Heart left ventricle (tissue), 16 donors: ENCODE measurements at regions not wholly inside any gene's neighbourhood (a gene's known extent, or its start where the extent isn't known, plus 50 kb on each side); places are given as distances from the start of the nearest gene placed in this dataset.

Source experiments
- ATAC-seq, 4 donors: fragments of 200-7000 bp; cut with Tn5 transposase; one replicate each; pipeline ENCODE4 v1.9.1; 2020 to 2022; ENCODE audit warnings: moderate library complexity in 4 of 4, mild to moderate bottlenecking in 3 of 4, moderate number of reproducible peaks in 1 of 4
- DNase-seq, 5 donors: peaks; one replicate each; pipeline ENCODE4 v3.0.0-alpha.2; 2020
- H3K27ac ChIP-seq, 12 donors: fragments of 200-600 bp; sonication (generic) in 4 of 12; one replicate each; pipeline versions ENCODE4 v1.5.0 to v1.8.0; 2016 to 2022; ENCODE audit warnings: mild to moderate bottlenecking in 2 of 12
- H3K27me3 ChIP-seq, 9 donors: fragments of 200-600 bp; sonication (generic) in 2 of 9; one replicate each; pipeline versions ENCODE4 v1.5.1 to v1.8.0; 2016 to 2022; ENCODE audit warnings: mild to moderate bottlenecking in 3 of 9
- H3K36me3 ChIP-seq, 9 donors: fragments of 200-600 bp; sonication (generic) in 2 of 9; one replicate each; pipeline versions ENCODE4 v1.5.0 to v1.8.0; 2018 to 2022; ENCODE audit warnings: mild to moderate bottlenecking in 2 of 9
- H3K4me1 ChIP-seq, 12 donors: fragments of 200-600 bp; sonication (generic) in 4 of 12; one replicate each; pipeline versions ENCODE4 v1.5.0 to v1.8.0; 2016 to 2022; ENCODE audit warnings: mild to moderate bottlenecking in 3 of 12
- H3K4me3 ChIP-seq, 12 donors: fragments of 200-600 bp; sonication (generic) in 4 of 12; one replicate each; pipeline versions ENCODE4 v1.5.0 to v1.8.0; 2017 to 2022; ENCODE audit warnings: mild to moderate bottlenecking in 9 of 12, moderate library complexity in 4 of 12
- H3K9me3 ChIP-seq, 12 donors: fragments of 200-600 bp; sonication (generic) in 4 of 12; one replicate each; pipeline versions ENCODE4 v1.5.0 to v1.8.0; 2016 to 2022; ENCODE audit warnings: mild to moderate bottlenecking in 1 of 12
- POLR2A ChIP-seq, 2 donors: fragments of 450-650 bp; IDR thresholded peaks; one replicate each; pipeline ENCODE4 v1.6.1; 2017; ENCODE audit warnings: antibody characterized with exemption in 2 of 2, mild to moderate bottlenecking in 2 of 2, moderate library complexity in 2 of 2
- WGBS, 4 donors: extraction: QIAGEN DNeasy Blood & Tissue Kit in 2 of 4; methylation state at CpG; one replicate each; pipeline versions ENCODE4 v1.1.5 to v1.1.7; 2013 to 2018; 5-methylcytosine and 5-hydroxymethylcytosine counted together
- intact Hi-C, 10 donors: fragments of 100-400 bp; cut with DNase I; formaldehyde crosslinking; loops; one replicate each; pipeline versions ENCODE4 v1.11.1 to v1.14.2; 2022
- TF ChIP-seq, protein P1 (sequence below), 12 donors: fragments of 200-600 bp; sonication (generic) in 4 of 12; IDR thresholded peaks; one replicate each; pipeline versions ENCODE4 v1.5.0 to v1.8.0; 2018 to 2022; ENCODE audit warnings: antibody characterized with exemption in 12 of 12, mild to moderate bottlenecking in 5 of 12
- donor health status: ischemic (EF 13 %, LVEDD 7.1; RV severe dilation, severe dysfunction).
- donor health status: healthy with polysubstance abuse.
- donor health status: DM: no; HTN: yes; CAD: no.
- donor health status: DM: no; HTN: no; CAD: no.
- donor health status: ischemic (EF 25% LVEDD 6.9; RV normal size, moderate dysfunction).
- donor health status: ischemic (EF 25% LVEDD 5.7; RV mildly dilated, moderate dysfunction).
- donor health status: healthy.
- donor health status: DM: yes; HTN: yes; CAD: no.
- donor health status: ischemic (EF 35%, LVEDD 5.7; RV mildly dilated, moderate dysfunction).
- donor health status: nonischemic (EF 11% LVEDD 7.7; RV severe dilation, severe dysfunction).
- donor health status: DM: yes; HTN: yes; CAD: no.
- donor health status: PGD.
- donor health status: ischemic (EF 29% LVEDD 5.4; RV normal size, mild dysfunction).
- donor health status: nonischemic (EF 23%, LVEDD 6.1; RV moderate dilation, normal function).

DNA sequence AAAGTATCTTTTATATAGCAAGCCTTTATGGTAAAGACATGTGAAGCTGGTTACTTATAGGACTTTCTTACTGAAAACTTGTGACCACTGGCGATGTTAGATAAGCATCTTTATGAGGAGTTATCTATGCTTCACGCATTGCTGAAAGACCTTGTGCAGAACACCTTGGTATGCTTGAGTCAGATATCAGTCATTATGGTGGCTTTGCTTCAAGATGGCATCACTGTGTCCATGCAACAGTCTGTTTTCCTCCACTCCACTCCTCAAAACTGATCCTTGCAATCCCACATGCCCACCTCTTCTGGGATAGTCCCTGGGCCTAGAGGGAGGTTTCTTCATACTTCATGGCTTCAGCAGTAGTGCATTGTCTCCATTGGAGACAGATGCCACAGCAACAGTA, 656.3 kb downstream of the ZNF385D start:
- TF ChIP-seq POLR2A (IDR thresholded peaks at IDR 0.05) = no peak
- TF ChIP-seq, protein P1, sequence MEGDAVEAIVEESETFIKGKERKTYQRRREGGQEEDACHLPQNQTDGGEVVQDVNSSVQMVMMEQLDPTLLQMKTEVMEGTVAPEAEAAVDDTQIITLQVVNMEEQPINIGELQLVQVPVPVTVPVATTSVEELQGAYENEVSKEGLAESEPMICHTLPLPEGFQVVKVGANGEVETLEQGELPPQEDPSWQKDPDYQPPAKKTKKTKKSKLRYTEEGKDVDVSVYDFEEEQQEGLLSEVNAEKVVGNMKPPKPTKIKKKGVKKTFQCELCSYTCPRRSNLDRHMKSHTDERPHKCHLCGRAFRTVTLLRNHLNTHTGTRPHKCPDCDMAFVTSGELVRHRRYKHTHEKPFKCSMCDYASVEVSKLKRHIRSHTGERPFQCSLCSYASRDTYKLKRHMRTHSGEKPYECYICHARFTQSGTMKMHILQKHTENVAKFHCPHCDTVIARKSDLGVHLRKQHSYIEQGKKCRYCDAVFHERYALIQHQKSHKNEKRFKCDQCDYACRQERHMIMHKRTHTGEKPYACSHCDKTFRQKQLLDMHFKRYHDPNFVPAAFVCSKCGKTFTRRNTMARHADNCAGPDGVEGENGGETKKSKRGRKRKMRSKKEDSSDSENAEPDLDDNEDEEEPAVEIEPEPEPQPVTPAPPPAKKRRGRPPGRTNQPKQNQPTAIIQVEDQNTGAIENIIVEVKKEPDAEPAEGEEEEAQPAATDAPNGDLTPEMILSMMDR (IDR thresholded peaks at IDR 0.05) = no peak
- intact Hi-C loops = no loop called here
- no peak for DNase-seq
- Histone ChIP-seq H3K4me1 (no peaks in the 10 kb centered on the region), H3K4me3 (no peak overlapping the region), H3K27ac (no peak overlapping the region), H3K27me3 (no peaks in the 10 kb centered on the region), H3K36me3 (no peaks in the 10 kb centered on the region), H3K9me3 (no peaks in the 10 kb centered on the region)
- ATAC-seq = no peak
- 84 to 96% (median 91%) methylated on average over 2 of the region's 2 CpGs for WGBS, 4 donors

DNA sequence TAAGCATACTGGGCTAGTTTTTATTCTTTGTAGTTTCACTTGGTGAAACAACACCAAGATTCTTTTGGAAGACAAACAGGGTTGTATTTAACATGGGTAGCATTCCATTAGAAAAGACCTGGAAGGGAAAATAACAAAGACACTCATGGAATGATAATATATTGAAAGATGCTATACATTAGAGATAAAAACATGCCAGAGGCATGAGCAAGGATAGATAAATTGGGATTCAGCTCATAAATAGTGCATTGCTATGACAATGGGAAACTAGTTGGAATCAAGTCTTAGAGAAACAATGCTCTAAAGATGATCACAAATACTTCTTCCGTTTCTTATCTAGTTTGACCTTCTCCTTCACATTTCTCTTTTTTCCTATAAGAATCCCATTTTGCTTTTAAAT, 677.4 kb downstream of the ZNF385D start:
- intact Hi-C loops = no loop called here
- ATAC-seq (no peak), DNase-seq (no peak)
- Histone ChIP-seq H3K36me3 (no peaks in the 10 kb centered on the region), H3K27me3 (no peaks in the 10 kb centered on the region), H3K27ac (no peak overlapping the region), H3K4me3 (no peak overlapping the region), H3K4me1 (no peaks in the 10 kb centered on the region), H3K9me3 (peaks cover 0 to 12% (median 3%) of the 10 kb centered on the region in 12 donors)
- 65 to 84% (median 74%) methylated on average over 1 of the region's 1 CpG for WGBS, 4 donors
- no peak for TF ChIP-seq POLR2A (IDR thresholded peaks at IDR 0.05)
- TF ChIP-seq, protein P1 (IDR thresholded peaks at IDR 0.05) = no peak

DNA sequence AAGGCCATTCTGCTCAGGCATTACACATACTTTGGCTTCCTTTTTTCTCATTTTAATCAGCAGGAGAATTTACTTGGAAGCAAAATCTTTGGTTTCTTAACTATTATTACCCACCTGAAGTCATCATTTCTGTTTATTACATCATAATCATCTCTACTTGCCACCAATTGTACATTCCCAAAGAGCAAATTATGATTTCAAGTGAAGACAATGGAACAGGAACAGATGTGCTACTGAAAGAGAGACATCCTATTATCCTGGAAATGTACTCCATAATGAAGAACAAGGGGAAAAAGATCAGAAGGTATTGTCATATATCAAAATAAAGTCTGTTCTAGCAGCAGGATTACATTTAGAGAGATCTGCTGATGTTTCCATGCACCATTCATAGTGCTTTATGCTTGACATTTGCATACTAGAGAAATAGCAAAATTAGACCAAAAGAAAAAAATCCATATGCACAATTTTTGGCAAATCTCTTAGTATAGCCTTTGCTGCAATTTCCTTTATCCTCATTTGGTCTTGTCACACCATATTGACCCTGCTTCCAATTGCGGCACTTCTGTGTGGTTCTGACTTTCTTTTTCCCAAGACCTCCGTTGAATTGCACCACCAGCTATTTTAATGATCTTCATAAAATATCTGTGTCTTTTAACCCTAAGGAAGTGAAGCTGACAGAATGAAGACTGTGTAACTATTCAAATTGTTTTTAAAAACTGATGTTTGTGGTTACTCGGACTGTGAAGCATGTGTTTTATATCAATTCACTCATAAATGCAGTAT, 683.8 kb downstream of the ZNF385D start:
- WGBS, 4 donors = 42 to 86% (median 73%) methylated on average over 3 of the region's 3 CpGs
- ATAC-seq (no peak), DNase-seq (no peak)
- TF ChIP-seq POLR2A (IDR thresholded peaks at IDR 0.05) = no peak
- TF ChIP-seq, protein P1 (IDR thresholded peaks at IDR 0.05) = no peak
- Histone ChIP-seq H3K4me1 (peaks cover 0 to 11% (median 0%) of the 10 kb centered on the region in 12 donors), H3K27ac (no peak overlapping the region), H3K4me3 (no peak overlapping the region), H3K27me3 (no peaks in the 10 kb centered on the region), H3K9me3 (no peaks in the 10 kb centered on the region), H3K36me3 (no peaks in the 10 kb centered on the region)
- intact Hi-C loops = no loop called here

DNA sequence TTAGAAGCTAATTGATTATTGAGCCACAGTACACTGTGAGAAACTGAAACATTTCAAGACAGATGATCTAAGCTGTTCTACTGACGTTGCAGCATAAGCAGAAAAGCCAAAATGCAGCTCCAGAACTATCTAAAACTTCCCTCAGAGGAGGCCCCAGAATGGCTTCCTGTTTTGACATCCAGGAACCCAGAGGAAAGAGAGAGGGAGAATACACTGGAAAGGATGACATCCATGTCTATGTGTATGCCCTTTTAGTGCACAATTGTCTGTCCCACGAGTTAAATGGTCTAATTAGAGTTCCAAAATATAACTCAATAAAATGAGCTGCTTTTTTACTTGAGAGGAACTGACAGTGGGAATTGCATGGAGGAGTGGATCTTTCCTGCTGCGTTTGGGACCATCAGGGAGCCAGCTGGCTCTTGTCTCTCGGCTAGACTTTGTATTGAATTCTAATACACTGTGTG, 688.1 kb downstream of the ZNF385D start:
- Histone ChIP-seq H3K27ac (peak overlapping the region; percentile 2 to 74 (median 44)), H3K27me3 (no peaks in the 10 kb centered on the region), H3K36me3 (no peaks in the 10 kb centered on the region), H3K9me3 (peaks cover 0 to 4% (median 0%) of the 10 kb centered on the region in 12 donors), H3K4me1 (peaks cover 0 to 13% (median 1%) of the 10 kb centered on the region in 12 donors), H3K4me3 (no peak overlapping the region)
- 19 to 34% (median 25%) methylated on average over 4 of the region's 4 CpGs for WGBS, 4 donors
- DNase-seq (peak in 2 of 5 donors; percentile 12 to 22), ATAC-seq (peak; percentile 15 to 81 (median 61))
- TF ChIP-seq, protein P1 (IDR thresholded peaks at IDR 0.05) = no peak
- intact Hi-C loops = no loop called here
